ENCODE measurements at regions not wholly inside any gene's neighbourhood (a gene's known extent, or its start where the extent isn't known, plus 50 kb on each side); places are given as distances from the start of the nearest gene placed in this dataset.
A peak's percentile ranks its signal among the peaks of the same experiment; 100 is the strongest.

DNA sequence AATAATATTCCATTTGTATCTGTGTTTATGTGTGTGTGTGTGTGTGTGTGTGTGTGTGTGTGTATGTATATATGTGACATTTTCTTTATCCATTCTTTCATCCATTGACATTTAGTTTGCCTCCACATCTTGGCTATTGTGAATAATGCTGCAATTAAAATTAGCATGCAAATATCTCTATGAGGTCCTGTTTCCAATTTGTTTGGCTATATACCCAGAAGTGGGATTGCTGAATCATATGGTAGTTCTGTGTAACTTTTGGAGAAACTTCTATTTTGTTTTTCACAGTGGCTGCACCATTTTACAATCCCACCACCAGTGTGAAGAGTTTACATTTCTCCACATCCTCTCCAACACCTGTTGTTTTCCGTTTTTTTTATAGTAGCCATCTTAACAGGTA is 53.1 kb downstream of the CH25H start:
- Mint-ChIP-seq H3K36me3 (peaks cover 2% of the 10 kb centered on the region), H3K27me3 (peaks cover 32% of the 10 kb centered on the region), H3K9me3 (no peaks in the 10 kb centered on the region), H3K4me1 (peaks cover 12% of the 10 kb centered on the region), H3K4me3 (no peak overlapping the region), H3K27ac (no peak overlapping the region)
- DNase-seq = no peak

DNA sequence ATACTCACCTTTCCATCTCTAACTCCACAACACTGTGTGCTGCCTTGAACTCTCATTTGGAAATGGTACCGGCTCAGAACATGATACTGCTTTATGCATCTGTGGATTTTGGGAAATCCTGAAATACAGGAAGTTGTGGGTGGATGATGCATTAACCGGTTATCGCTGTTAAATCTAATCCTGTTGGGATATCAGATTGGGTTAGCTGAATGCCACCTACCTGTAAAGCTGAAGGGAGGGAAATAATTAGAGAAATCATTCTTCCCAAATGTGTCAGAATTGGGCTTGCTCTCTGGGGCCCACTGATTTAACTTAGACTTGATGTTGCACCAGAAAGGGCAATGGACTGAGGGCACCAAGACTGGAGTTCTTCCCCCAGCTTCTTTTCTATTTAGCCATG is 54.0 kb downstream of the CH25H start:
- Mint-ChIP-seq H3K27ac (no peak overlapping the region), H3K4me3 (no peak overlapping the region), H3K27me3 (peaks cover 32% of the 10 kb centered on the region), H3K9me3 (peaks cover 4% of the 10 kb centered on the region), H3K36me3 (peaks cover 5% of the 10 kb centered on the region), H3K4me1 (peaks cover 5% of the 10 kb centered on the region)
- no peak for DNase-seq

DNA sequence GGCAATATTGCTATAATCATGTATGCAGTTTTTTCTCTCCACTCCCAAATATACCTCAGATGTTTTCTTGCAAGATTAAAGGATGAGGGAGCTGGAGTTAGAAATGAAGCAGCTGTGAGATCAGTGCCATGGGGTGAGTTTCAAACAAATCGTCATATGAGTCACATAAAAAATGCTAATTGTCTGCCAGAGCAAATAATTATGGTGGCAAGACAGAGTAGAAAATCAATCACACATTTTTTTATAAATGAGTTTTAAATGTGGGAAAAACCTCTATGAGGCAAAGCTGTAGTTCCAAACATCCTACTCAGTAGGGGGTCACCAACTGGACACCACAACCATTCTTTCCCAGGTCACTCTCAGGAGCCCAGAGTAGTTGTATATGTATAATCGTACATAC is 55.3 kb downstream of the CH25H start:
- Mint-ChIP-seq H3K27ac (no peak overlapping the region), H3K27me3 (peaks cover 27% of the 10 kb centered on the region), H3K4me1 (peaks cover 5% of the 10 kb centered on the region), H3K36me3 (peaks cover 5% of the 10 kb centered on the region), H3K9me3 (peaks cover 4% of the 10 kb centered on the region), H3K4me3 (no peak overlapping the region)
- no peak for DNase-seq

GRCh38 chr10:89148061-89148460 is 59.1 kb downstream of the CH25H start:
- H3K9me3 Mint-ChIP-seq = peaks cover 4% of the 10 kb centered on the region
- peaks cover 7% of the 10 kb centered on the region for H3K27me3 Mint-ChIP-seq
- H3K4me3 Mint-ChIP-seq = no peak overlapping the region
- DNase-seq = no peak
- H3K4me1 Mint-ChIP-seq = peaks cover 5% of the 10 kb centered on the region
- H3K27ac Mint-ChIP-seq = no peak overlapping the region
- H3K36me3 Mint-ChIP-seq = peaks cover 3% of the 10 kb centered on the region

- no peak for DNase-seq
- H3K36me3 Mint-ChIP-seq = peaks cover 3% of the 10 kb centered on the region
- no peak overlapping the region for H3K27ac Mint-ChIP-seq
- H3K4me3 Mint-ChIP-seq = no peak overlapping the region
- H3K27me3 Mint-ChIP-seq = peaks cover 7% of the 10 kb centered on the region
- peaks cover 5% of the 10 kb centered on the region for H3K4me1 Mint-ChIP-seq
- H3K9me3 Mint-ChIP-seq = peaks cover 4% of the 10 kb centered on the region
Observed at GRCh38 chr10:89147256-89147655, 59.9 kb downstream of the CH25H start.

DNA sequence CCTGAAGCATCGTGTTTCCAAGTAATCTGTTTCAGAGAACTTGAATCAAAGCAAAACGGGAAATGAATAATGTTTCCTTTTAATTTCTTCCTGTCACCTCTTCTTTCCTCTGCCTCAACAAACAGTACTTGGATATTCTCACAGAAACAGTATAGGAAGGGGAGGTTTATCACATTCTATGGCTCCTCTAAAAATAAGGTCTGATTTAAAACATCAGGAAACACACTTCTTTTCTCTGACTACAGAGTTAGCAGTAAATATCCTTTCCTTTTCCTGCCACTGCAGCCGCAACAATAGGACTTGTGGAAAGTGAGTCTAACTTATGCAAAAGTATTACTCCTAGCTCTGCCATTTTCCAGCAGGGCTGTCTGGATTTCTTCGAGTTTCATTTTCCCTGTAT is 62.3 kb downstream of the CH25H start:
- H3K27me3 Mint-ChIP-seq = peaks cover 7% of the 10 kb centered on the region
- no peak overlapping the region for H3K4me3 Mint-ChIP-seq
- H3K9me3 Mint-ChIP-seq = peaks cover 4% of the 10 kb centered on the region
- H3K4me1 Mint-ChIP-seq = peaks cover 5% of the 10 kb centered on the region
- H3K27ac Mint-ChIP-seq = no peak overlapping the region
- peaks cover 3% of the 10 kb centered on the region for H3K36me3 Mint-ChIP-seq
- no peak for DNase-seq

DNA sequence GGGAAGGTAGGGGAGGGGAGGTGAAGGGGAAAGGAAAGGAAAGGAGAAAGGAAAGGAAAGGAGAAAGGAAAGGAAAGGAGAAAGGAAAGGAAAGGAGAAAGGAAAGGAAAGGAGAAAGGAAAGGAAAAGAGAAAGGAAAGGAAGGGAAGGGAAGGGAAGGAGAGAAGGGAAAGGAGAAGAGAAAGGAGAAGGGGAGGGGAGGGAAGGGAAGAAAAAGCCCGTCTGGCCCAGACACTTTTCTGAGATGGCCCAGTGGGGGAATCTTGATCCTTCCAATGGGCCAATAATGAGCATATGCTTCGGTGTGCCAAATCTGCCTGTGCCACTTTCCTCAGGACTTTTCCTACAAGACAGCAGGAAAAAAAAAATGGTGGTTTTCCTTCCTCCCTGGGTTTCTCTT is 64.5 kb downstream of the CH25H start:
- Mint-ChIP-seq H3K27ac (no peak overlapping the region), H3K27me3 (peaks cover 11% of the 10 kb centered on the region), H3K4me3 (no peak overlapping the region), H3K4me1 (peaks cover 9% of the 10 kb centered on the region), H3K9me3 (peaks cover 2% of the 10 kb centered on the region), H3K36me3 (no peaks in the 10 kb centered on the region)
- DNase-seq = no peak

DNA sequence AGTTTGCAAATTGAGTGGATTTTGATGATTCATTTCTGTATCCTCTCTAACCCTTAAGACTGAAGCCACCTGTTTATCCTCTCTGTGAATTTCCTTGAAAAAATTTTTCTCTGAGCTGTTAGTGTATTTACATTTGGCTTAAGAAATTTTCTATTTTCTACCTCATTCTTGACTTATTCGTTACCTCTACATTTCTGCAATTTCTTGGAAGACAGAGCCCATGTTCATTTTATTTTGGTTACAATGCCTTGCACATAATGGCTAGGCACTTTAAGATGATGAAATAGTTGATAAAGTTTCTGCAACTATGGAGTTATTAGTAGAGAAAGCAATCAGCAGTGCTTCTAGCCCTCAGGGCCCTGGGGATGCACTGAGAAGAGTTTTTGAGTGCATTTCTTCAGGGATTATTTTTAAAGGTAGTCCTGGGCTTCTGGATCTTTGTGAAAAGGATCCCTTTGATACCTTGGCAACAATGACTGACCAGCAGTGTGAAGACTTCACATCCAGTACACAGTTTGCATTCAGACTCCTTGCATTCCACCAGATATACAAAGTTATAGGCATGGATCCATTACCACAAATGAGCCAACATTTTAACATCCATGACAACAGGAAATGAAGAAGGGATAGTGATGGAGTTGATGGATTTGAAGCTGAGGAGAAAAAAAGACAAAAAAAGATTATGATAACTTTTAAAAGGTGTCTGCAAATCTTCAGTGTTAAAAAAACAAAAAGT is 68.2 kb downstream of the CH25H start:
- DNase-seq = no peak
- peaks cover 3% of the 10 kb centered on the region for H3K4me1 Mint-ChIP-seq
- no peak overlapping the region for H3K4me3 Mint-ChIP-seq
- H3K36me3 Mint-ChIP-seq = no peaks in the 10 kb centered on the region
- H3K27me3 Mint-ChIP-seq = peaks cover 4% of the 10 kb centered on the region
- H3K9me3 Mint-ChIP-seq = peaks cover 3% of the 10 kb centered on the region
- peak overlapping the region; percentile 40 for H3K27ac Mint-ChIP-seq

DNA sequence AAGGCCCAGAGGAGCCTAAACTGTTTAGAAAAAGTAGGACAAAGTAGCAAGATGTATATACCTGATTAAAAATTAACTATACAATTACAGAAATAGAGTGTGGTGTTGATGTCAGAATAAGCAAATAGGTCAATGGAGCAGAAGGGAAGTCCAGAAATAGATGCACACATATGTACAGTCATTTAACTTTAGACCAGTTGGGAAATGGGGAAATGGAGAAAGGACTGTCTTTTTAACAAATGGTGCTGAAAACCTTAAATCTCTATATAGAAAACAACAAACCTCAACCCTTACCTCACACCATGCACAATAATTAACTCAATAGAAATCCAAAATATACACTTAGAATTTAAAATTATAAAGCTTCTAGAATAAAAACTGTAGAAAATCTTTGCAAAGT is 72.2 kb downstream of the CH25H start:
- no peak overlapping the region for H3K27ac Mint-ChIP-seq
- no peaks in the 10 kb centered on the region for H3K36me3 Mint-ChIP-seq
- H3K9me3 Mint-ChIP-seq = peaks cover 4% of the 10 kb centered on the region
- H3K27me3 Mint-ChIP-seq = peaks cover 4% of the 10 kb centered on the region
- H3K4me1 Mint-ChIP-seq = peaks cover 3% of the 10 kb centered on the region
- DNase-seq = no peak
- H3K4me3 Mint-ChIP-seq = no peak overlapping the region

DNA sequence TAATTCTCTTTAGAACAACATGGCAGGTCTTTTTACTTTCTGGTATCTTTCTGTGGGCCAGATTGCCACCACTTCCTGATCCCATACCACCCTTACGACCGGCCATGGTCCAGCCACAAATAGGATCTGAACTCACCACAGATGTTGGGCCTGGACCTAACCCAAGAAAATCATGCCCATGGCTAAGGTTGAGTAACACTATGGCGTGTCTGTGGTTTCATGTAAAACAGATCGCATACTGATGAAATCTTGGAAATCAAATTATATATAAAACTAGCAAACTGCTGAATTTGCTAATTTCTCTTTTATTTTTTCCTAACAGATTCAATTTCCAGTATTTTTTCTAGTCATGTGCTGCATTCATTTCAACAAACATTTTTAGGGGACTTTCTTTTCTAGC is 77.2 kb downstream of the CH25H start:
- no peak for DNase-seq
- H3K27me3 Mint-ChIP-seq = peaks cover 4% of the 10 kb centered on the region
- H3K27ac Mint-ChIP-seq = no peak overlapping the region
- peaks cover 1% of the 10 kb centered on the region for H3K9me3 Mint-ChIP-seq
- H3K4me1 Mint-ChIP-seq = no peaks in the 10 kb centered on the region
- H3K4me3 Mint-ChIP-seq = no peak overlapping the region
- H3K36me3 Mint-ChIP-seq = no peaks in the 10 kb centered on the region

GRCh38 chr10:89122433-89123051 is 84.6 kb downstream of the CH25H start:
- Mint-ChIP-seq H3K36me3 (no peaks in the 10 kb centered on the region), H3K4me3 (no peak overlapping the region), H3K27me3 (peaks cover 16% of the 10 kb centered on the region), H3K4me1 (peaks cover 6% of the 10 kb centered on the region), H3K9me3 (no peaks in the 10 kb centered on the region), H3K27ac (no peak overlapping the region)
- no peak for DNase-seq

DNA sequence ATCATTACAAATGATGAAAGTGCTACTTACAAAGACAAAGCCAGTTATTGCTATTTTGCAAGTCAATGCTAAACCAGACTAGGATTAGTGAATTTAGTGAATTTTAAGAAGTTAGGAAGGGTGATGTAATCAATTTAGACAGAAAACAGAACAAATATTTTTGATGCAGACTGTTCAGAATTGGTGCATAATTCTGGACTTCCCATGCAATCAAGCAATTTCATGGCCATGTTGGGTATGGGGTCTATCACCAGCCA is 85.4 kb downstream of the CH25H start:
- Mint-ChIP-seq H3K36me3 (no peaks in the 10 kb centered on the region), H3K9me3 (no peaks in the 10 kb centered on the region), H3K4me1 (peaks cover 6% of the 10 kb centered on the region), H3K27ac (no peak overlapping the region), H3K4me3 (no peak overlapping the region), H3K27me3 (peaks cover 20% of the 10 kb centered on the region)
- DNase-seq = no peak

GRCh38 chr10:89120931-89121763 is 86.0 kb downstream of the CH25H start:
- Mint-ChIP-seq H3K9me3 (no peaks in the 10 kb centered on the region), H3K27me3 (peaks cover 23% of the 10 kb centered on the region), H3K4me3 (no peak overlapping the region), H3K4me1 (peaks cover 6% of the 10 kb centered on the region), H3K27ac (no peak overlapping the region), H3K36me3 (no peaks in the 10 kb centered on the region)
- no peak for DNase-seq

DNA sequence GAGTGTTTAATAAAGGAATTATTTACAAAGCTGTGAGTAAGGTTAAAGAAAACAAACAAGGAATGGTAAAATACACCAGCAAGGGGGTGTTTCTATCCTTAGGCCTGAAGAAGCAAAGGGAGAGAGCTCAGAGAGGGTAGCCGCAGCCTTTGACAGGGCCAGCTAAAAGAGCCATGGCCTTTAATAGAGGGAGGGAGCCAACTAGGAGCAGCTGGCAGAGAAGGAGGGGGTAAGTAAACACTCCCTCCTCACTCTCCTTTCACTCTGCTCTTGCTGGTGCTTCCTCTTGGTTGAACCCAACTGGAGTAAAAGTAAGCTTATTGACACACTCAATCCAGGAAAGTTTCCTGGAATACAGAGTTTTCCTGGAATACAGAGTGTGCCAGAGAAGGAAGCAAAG is 87.5 kb downstream of the CH25H start:
- H3K4me3 Mint-ChIP-seq = no peak overlapping the region
- no peaks in the 10 kb centered on the region for H3K36me3 Mint-ChIP-seq
- no peak overlapping the region for H3K27ac Mint-ChIP-seq
- H3K9me3 Mint-ChIP-seq = no peaks in the 10 kb centered on the region
- H3K4me1 Mint-ChIP-seq = peaks cover 6% of the 10 kb centered on the region
- no peak for DNase-seq
- H3K27me3 Mint-ChIP-seq = peaks cover 24% of the 10 kb centered on the region

DNA sequence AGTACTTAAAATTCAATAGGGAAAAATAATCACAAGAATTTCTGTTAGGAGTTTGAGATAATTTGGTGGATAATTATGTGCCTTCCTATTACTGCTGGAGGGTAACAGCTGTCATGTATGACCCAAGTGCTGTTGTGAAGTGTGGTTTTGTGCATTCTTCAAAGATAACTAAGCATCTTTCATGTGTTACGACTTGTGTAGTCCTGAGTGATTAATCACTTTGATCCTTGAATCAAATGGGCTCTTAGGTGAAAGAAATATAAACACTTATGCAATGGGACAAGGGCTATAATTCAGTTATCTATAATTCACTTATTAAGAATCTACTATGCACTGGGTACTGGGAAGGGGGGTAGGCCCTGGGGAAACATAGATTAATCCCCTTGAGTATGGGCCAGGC is 89.0 kb downstream of the CH25H start:
- Mint-ChIP-seq H3K4me3 (no peak overlapping the region), H3K27ac (no peak overlapping the region), H3K27me3 (peaks cover 23% of the 10 kb centered on the region), H3K36me3 (no peaks in the 10 kb centered on the region), H3K9me3 (peaks cover 1% of the 10 kb centered on the region), H3K4me1 (peaks cover 4% of the 10 kb centered on the region)
- no peak for DNase-seq

Measured in activated naive CD8-positive, alpha-beta T cell treated with anti-CD3 and anti-CD28 coated beads for 36 hours (primary cell).